GM23338 (cell line): ENCODE measurements at regions not wholly inside any gene's neighbourhood (a gene's known extent, or its start where the extent isn't known, plus 50 kb on each side); places are given as distances from the start of the nearest gene placed in this dataset.

ENCODE experiments used
- CTCF ChIP-seq, 2 experiments: fragments of 200-600 bp in 1 of 2; sonication (generic) in 1 of 2; conservative IDR thresholded peaks; 2 replicates each; pipeline versions ENCODE4 v1.5.1 to v1.6.1; 2016 to 2017; ENCODE audit warnings: antibody characterized with exemption in 2 of 2, low read depth in 2 of 2, mild to moderate bottlenecking in 2 of 2, moderate library complexity in 1 of 2
- EZH2 ChIP-seq: fragments of 200-600 bp; sonication (generic); IDR thresholded peaks from one replicate; pipeline ENCODE4 v1.8.0; 2017; ENCODE audit warnings: antibody characterized with exemption, mild to moderate bottlenecking, low read depth; ENCODE audit not compliant: unreplicated experiment
- EZH2phosphoT487 ChIP-seq: fragments of 200-600 bp; sonication (generic); IDR thresholded peaks from one replicate; pipeline ENCODE4 v1.8.1; 2018; ENCODE audit warnings: antibody characterized with exemption; ENCODE audit not compliant: unreplicated experiment

- TF ChIP-seq CTCF (conservative IDR thresholded peaks at IDR 0.05; ENCODE audit: low read depth in 2 of 2), result no peak
- no peak for TF ChIP-seq EZH2phosphoT487
- no peak for TF ChIP-seq EZH2
These were observed 518.0 kb upstream of the SLC35B3 start for GRCh38 chr6:8953310-8953709.
